Transverse colon (tissue), 4 donors: ENCODE measurements at regions not wholly inside any gene's neighbourhood (a gene's known extent, or its start where the extent isn't known, plus 50 kb on each side); places are given as distances from the start of the nearest gene placed in this dataset.

Source experiments
- EP300 ChIP-seq: sonication (generic); formaldehyde crosslinking; IDR thresholded peaks from one replicate; pipeline ENCODE4 v1.6.1; 2017; ENCODE audit warnings: antibody characterized with exemption, low read depth
- POLR2A ChIP-seq: fragments of 450-650 bp; IDR thresholded peaks from one replicate; pipeline ENCODE4 v1.6.1; 2016; ENCODE audit warnings: antibody characterized with exemption, mild to moderate bottlenecking, moderate library complexity
- POLR2AphosphoS5 ChIP-seq, 3 donors: sonication (generic); formaldehyde crosslinking; IDR thresholded peaks; one replicate each; pipeline ENCODE4 v1.6.1; 2016; ENCODE audit warnings: antibody characterized with exemption in 3 of 3
- TF ChIP-seq, protein P1 (sequence below), 5 experiments: fragments of 200-600 bp in 3 of 5; fragments of 450-650 bp in 2 of 5; sonication (generic) in 3 of 5; IDR thresholded peaks; 1 replicate in 2 of 5; 2 replicates in 3 of 5; pipeline ENCODE4 v1.5.1; 2016 to 2017; ENCODE audit warnings: antibody characterized with exemption in 5 of 5, inconsistent platforms in 3 of 5, mild to moderate bottlenecking in 2 of 5, moderate library complexity in 1 of 5

DNA sequence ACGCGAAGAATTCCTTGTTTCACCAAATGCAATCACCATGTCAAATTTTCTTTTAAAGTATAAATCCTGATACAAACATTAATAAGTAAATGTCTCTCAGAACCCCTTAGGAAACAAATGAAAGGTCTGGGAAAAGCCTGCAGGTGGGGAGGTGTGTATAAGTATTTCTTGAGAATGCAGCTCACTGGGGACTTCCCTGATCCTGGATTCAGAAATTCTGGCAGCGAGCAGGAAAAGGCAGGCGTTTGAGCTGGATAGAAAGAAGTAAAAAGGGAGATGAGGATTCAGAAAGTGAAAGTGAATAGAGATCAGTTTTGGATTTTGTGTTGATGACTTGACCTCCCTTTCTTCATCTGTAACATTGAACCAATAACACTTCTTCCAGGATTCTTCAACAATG lies 68.3 kb upstream of the CTSC start:
- TF ChIP-seq, protein P1, sequence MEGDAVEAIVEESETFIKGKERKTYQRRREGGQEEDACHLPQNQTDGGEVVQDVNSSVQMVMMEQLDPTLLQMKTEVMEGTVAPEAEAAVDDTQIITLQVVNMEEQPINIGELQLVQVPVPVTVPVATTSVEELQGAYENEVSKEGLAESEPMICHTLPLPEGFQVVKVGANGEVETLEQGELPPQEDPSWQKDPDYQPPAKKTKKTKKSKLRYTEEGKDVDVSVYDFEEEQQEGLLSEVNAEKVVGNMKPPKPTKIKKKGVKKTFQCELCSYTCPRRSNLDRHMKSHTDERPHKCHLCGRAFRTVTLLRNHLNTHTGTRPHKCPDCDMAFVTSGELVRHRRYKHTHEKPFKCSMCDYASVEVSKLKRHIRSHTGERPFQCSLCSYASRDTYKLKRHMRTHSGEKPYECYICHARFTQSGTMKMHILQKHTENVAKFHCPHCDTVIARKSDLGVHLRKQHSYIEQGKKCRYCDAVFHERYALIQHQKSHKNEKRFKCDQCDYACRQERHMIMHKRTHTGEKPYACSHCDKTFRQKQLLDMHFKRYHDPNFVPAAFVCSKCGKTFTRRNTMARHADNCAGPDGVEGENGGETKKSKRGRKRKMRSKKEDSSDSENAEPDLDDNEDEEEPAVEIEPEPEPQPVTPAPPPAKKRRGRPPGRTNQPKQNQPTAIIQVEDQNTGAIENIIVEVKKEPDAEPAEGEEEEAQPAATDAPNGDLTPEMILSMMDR (IDR thresholded peaks at IDR 0.05) = no peak
- no peak for TF ChIP-seq POLR2AphosphoS5 (IDR thresholded peaks at IDR 0.05)
- TF ChIP-seq POLR2A = no peak
- no peak for TF ChIP-seq EP300
